ENCODE measurements at regions not wholly inside any gene's neighbourhood (a gene's known extent, or its start where the extent isn't known, plus 50 kb on each side); places are given as distances from the start of the nearest gene placed in this dataset.

DNA sequence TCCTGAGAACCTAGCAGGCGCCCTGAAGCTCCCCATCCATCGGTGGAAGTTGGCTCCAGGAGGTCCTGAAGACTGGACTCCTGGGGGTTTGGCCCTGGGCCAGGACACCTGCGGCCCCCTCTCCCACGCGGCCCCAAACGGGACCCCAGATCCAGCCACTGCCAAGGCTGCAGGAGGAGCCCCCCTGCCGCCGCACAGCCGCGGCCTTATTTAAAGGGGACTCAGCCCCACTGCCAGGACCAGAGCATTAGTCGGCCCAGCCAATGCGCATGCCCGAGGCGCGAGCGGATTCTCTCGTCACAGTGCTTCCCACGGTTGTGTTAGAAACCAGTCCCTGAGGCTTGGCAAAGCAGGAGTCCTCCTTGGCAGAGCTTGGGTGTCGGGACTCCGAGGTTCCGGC, 775.2 kb upstream of the ALG10B start (continued):
- TF ChIP-seq, protein P1, sequence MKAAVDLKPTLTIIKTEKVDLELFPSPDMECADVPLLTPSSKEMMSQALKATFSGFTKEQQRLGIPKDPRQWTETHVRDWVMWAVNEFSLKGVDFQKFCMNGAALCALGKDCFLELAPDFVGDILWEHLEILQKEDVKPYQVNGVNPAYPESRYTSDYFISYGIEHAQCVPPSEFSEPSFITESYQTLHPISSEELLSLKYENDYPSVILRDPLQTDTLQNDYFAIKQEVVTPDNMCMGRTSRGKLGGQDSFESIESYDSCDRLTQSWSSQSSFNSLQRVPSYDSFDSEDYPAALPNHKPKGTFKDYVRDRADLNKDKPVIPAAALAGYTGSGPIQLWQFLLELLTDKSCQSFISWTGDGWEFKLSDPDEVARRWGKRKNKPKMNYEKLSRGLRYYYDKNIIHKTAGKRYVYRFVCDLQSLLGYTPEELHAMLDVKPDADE (conservative IDR thresholded peaks at IDR 0.05; ENCODE audit: control insufficient read depth, low read depth, low read length), result no peak

DNA sequence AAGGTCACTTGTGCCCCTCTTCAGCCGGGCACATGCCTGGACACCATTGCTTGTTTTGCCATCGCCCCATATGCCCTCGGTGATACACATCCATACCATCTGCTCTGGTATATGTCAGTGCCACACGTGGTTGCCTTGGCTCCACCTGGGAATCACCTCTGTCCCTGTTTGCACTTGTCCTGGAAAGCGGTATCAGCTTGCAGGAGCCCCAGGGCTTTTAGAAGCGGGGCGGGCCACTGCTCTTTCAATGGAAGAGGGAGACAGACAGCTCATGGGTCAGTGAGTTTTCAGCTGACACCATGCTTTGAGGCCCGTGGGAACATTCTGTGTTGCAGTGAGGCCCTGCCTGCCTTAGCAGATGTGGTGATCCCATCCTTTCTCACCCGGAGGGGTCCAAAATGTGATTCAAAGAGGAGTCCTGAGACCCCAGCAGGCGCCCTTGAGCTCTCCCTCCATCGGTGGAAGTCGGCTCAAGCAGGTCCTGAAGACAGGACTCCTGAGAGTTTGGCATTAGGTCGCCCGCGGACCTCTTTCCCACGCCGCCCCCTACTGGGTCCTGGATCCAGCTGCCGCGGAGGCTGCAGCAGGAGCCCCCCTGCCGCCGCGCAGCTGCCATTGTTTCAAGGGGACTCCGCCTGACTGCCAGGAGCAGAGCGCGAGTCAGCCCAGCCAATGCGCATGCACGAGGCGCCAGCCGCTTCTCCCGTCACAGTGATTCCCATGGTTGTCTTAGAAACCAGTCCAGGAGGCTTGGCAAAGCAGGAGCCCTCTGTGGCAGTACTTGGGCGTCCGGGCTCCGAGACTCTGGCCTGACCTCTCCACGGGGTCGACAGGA, 773.2 kb upstream of the ALG10B start:
- Histone ChIP-seq H3K4me3 (no peak overlapping the region), H4K20me1 (replicated peaks; ENCODE audit: control insufficient read depth, insufficient read depth, low read length) (no peaks in the 10 kb centered on the region), H2AFZ (ENCODE audit: low read depth, low read length) (no peak overlapping the region), H3K9me3 (replicated peaks; ENCODE audit: control insufficient read depth, insufficient read depth, low read depth, low read length) (no peaks in the 10 kb centered on the region), H3K79me2 (ENCODE audit: control insufficient read depth, insufficient read depth, low read length) (no peaks in the 10 kb centered on the region), H3K4me1 (replicated peaks in 1 of 2; ENCODE audit: control insufficient read depth in 2 of 2, insufficient read depth in 2 of 2, low read length in 2 of 2) (peaks cover 0 to 3% of the 10 kb centered on the region in 2 experiments; a peak in 2 of 5 replicates), H3K4me2 (ENCODE audit: insufficient read depth, low read length) (no peak overlapping the region), H3K27me3 (ENCODE audit: control insufficient read depth in 2 of 2, insufficient read depth in 2 of 2, low read length in 2 of 2) (no peaks in the 10 kb centered on the region), H3K36me3 (ENCODE audit: control insufficient read depth, insufficient read depth, low read length) (no peaks in the 10 kb centered on the region), H3K9me1 (ENCODE audit: control insufficient read depth, insufficient read depth, low read length) (no peaks in the 10 kb centered on the region), H3K9ac (ENCODE audit: insufficient read depth in 1 of 2, low read depth in 2 of 2, low read length in 2 of 2) (no peak overlapping the region), H3K27ac (ENCODE audit: extremely low read depth, low read depth, low read length) (no peak overlapping the region)
- TF ChIP-seq NRF1 (conservative IDR thresholded peaks at IDR 0.05 in 1 of 2, IDR thresholded peaks at IDR 0.05 in 1 of 2) (peak in 1 of 2 experiments; percentile 20; a peak in 1 of 4 replicates), KLF16 (IDR thresholded peaks at IDR 0.05) (no peak)
- BruUV-seq (replicated peaks), result no TSS peak
- POLR2A ChIA-PET, result no interaction called here
- WGBS (ENCODE audit: insufficient coverage, low coverage, missing lambda C conversion rate), result under 1% methylated on average over 35 of the region's 35 CpGs
- intact Hi-C loops (cut with micrococcal nuclease), result no loop called here
- ATAC-seq (no peak), DNase-seq (ENCODE audit: extremely low read depth in 1 of 4, low spot score in 3 of 4) (no peak), FAIRE-seq (no peak)
- CTCF ChIA-PET (ENCODE audit: low intra/inter-chr PET ratio), result no interaction called here
- in situ Hi-C loops (cut with MboI), result no loop called here
